GM12875 (cell line): ENCODE measurements at regions not wholly inside any gene's neighbourhood (a gene's known extent, or its start where the extent isn't known, plus 50 kb on each side); places are given as distances from the start of the nearest gene placed in this dataset.

ENCODE experiments used
- H3K4me3 ChIP-seq: one replicate; pipeline ENCODE4 v1.5.1; 2011; ENCODE audit warnings: low read depth, low read length, control low read depth
- TF ChIP-seq, protein P1 (sequence below): IDR thresholded peaks from 2 replicates; pipeline ENCODE4 v1.5.1; 2011; ENCODE audit warnings: low read depth, mild to moderate bottlenecking, control low read depth, inconsistent platforms, low read length, moderate library complexity, borderline replicate concordance; ENCODE audit not compliant: insufficient read depth

GRCh38 chr18:41783065-41783818 lies 171.8 kb upstream of the PIK3C3 start:
- TF ChIP-seq, protein P1, sequence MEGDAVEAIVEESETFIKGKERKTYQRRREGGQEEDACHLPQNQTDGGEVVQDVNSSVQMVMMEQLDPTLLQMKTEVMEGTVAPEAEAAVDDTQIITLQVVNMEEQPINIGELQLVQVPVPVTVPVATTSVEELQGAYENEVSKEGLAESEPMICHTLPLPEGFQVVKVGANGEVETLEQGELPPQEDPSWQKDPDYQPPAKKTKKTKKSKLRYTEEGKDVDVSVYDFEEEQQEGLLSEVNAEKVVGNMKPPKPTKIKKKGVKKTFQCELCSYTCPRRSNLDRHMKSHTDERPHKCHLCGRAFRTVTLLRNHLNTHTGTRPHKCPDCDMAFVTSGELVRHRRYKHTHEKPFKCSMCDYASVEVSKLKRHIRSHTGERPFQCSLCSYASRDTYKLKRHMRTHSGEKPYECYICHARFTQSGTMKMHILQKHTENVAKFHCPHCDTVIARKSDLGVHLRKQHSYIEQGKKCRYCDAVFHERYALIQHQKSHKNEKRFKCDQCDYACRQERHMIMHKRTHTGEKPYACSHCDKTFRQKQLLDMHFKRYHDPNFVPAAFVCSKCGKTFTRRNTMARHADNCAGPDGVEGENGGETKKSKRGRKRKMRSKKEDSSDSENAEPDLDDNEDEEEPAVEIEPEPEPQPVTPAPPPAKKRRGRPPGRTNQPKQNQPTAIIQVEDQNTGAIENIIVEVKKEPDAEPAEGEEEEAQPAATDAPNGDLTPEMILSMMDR = no peak

GRCh38 chr18:41771973-41772372 lies 183.1 kb upstream of the PIK3C3 start:
- H3K4me3 ChIP-seq = no peak overlapping the region
- TF ChIP-seq, protein P1 = no peak

More at GRCh38 chr18:41783065-41783818, 171.8 kb upstream of the PIK3C3 start:
- no peak overlapping the region for H3K4me3 ChIP-seq

GRCh38 chr18:41769265-41769664 lies 185.8 kb upstream of the PIK3C3 start:
- TF ChIP-seq, protein P1 = no peak

GRCh38 chr18:41768467-41768866 lies 186.6 kb upstream of the PIK3C3 start:
- TF ChIP-seq, protein P1 = no peak
- no peak overlapping the region for H3K4me3 ChIP-seq

More at GRCh38 chr18:41769265-41769664, 185.8 kb upstream of the PIK3C3 start:
- no peak overlapping the region for H3K4me3 ChIP-seq

DNA sequence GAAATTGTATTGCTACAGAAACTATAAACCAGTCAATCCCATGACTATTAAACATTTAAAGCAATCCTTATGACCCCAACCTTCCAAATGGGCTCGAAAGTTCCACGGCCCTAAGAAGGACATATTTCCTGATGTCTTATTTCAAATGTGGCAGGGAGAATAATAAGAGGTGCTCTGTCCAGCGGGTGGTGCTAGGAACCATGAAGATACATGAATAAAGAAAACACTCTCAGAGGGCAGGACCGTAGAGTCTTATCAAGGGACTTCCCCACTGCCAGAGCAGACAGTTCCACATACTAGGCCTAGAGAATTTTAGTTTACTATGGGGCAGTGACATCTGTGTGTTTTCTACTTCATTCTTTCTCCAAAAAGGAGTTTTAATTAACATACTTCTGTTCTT lies 187.1 kb upstream of the PIK3C3 start:
- TF ChIP-seq, protein P1 = no peak
- no peak overlapping the region for H3K4me3 ChIP-seq

DNA sequence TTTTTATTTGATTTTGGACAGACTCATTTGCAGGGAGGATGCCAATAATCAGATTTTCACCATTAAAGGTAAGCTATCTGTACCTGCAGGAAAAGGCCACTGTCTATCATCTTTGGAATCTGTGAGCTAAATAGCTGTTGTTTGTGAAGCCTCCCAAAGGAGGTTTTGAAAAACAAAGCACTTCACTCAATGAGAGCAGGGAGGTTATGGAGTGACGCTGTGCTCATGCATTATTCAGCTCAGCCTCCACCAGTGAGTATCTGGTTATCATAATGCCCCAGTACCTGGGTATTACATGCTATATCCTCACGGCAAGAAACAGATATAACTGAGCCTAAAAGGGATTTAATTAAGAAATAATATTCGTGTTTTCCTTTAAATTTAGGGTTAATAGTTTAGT lies 189.6 kb upstream of the PIK3C3 start:
- H3K4me3 ChIP-seq = no peak overlapping the region
- TF ChIP-seq, protein P1 = no peak

- TF ChIP-seq, protein P1 = no peak
- H3K4me3 ChIP-seq = no peak overlapping the region
These were observed 191.7 kb upstream of the PIK3C3 start for GRCh38 chr18:41763361-41763760.
